H1 (cell line): ENCODE measurements at regions not wholly inside any gene's neighbourhood (a gene's known extent, or its start where the extent isn't known, plus 50 kb on each side); places are given as distances from the start of the nearest gene placed in this dataset.

Experiments
- CTCF ChIA-PET: fragments of 300-600 bp; sonication (Branson Sonifier 250); formaldehyde crosslinking; loops from one replicate; lab custom pipeline; 2021; ENCODE audit not compliant: partially characterized antibody; lab: Charles Lee
- POLR2A ChIA-PET: fragments of 300-600 bp; sonication (Branson Sonifier 250); formaldehyde crosslinking; loops from one replicate; lab custom pipeline; 2021; ENCODE audit warnings: inconsistent platforms; ENCODE audit not compliant: partially characterized antibody; lab: Charles Lee
- DNase-seq, 2 experiments: peaks; one replicate each; pipeline versions ENCODE4 v3.0.0 to v3.0.0-alpha.2; 2010 to 2022; ENCODE audit warnings: low spot score in 2 of 2, low read depth in 1 of 2, mixed read lengths in 1 of 2
- FAIRE-seq: peaks from 2 replicates; lab custom pipeline; 2011; peaks lifted over from hg19 to GRCh38; lab: Jason Lieb, UNC
- H2AFZ ChIP-seq: 2 replicates; pipeline ENCODE4 v1.8.1; 2012; ENCODE audit warnings: low read length, inconsistent platforms
- H2AK5ac ChIP-seq: 2 replicates; pipeline ENCODE4 v1.6.1; 2013; ENCODE audit warnings: low read depth, low read length
- H2BK120ac ChIP-seq: replicated peaks from 2 replicates; pipeline ENCODE3; 2013; ENCODE audit warnings: low read depth, low read length, inconsistent platforms
- H2BK12ac ChIP-seq: 2 replicates; pipeline ENCODE4 v1.6.1; 2013; ENCODE audit warnings: low read depth, low read length
- H2BK15ac ChIP-seq: 2 replicates; pipeline ENCODE4 v1.6.1; 2013; ENCODE audit warnings: low read length
- H2BK20ac ChIP-seq: 2 replicates; pipeline ENCODE4 v1.6.1; 2013; ENCODE audit warnings: low read length
- H2BK5ac ChIP-seq: 2 replicates; pipeline ENCODE4 v1.6.1; 2013; ENCODE audit warnings: low read depth, low read length
- H3K14ac ChIP-seq: 2 replicates; pipeline ENCODE4 v1.6.1; 2013; ENCODE audit warnings: inconsistent platforms; ENCODE audit not compliant: insufficient read length
- H3K18ac ChIP-seq: 2 replicates; pipeline ENCODE4 v1.6.1; 2013; ENCODE audit warnings: low read length; ENCODE audit errors: extremely low read depth
- H3K23ac ChIP-seq: 2 replicates; pipeline ENCODE4 v1.6.1; 2013; ENCODE audit warnings: inconsistent platforms; ENCODE audit not compliant: insufficient read length
- H3K23me2 ChIP-seq: 2 replicates; pipeline ENCODE4 v1.6.1; 2013; ENCODE audit warnings: low read depth, low read length
- H3K27ac ChIP-seq: 2 replicates; pipeline ENCODE4 v1.6.1; 2011; ENCODE audit warnings: low read depth, low read length, inconsistent platforms
- H3K27me3 ChIP-seq, 4 experiments: replicated peaks in 1 of 4; 1 replicate in 1 of 4; 2 replicates in 3 of 4; pipeline versions ENCODE4 v1.6.1 to v1.8.1; 2011 to 2013; ENCODE audit warnings: low read length in 3 of 4, mild to moderate bottlenecking in 3 of 4, inconsistent platforms in 2 of 4, mixed read lengths in 2 of 4, moderate library complexity in 1 of 4; ENCODE audit not compliant: control insufficient read depth in 3 of 4, insufficient read depth in 3 of 4; ENCODE audit errors: extremely low read depth in 1 of 4
- H3K36me3 ChIP-seq, 4 experiments: 2 replicates each; pipeline versions ENCODE4 v1.6.1 to v1.8.1; 2011 to 2013; ENCODE audit warnings: mild to moderate bottlenecking in 4 of 4, low read length in 3 of 4, moderate library complexity in 2 of 4, control low read depth in 1 of 4, inconsistent platforms in 1 of 4; ENCODE audit not compliant: insufficient read depth in 4 of 4, control insufficient read depth in 2 of 4
- H3K4ac ChIP-seq: replicated peaks from 2 replicates; pipeline ENCODE3; 2013; ENCODE audit warnings: low read length, low read depth, mixed read lengths, inconsistent platforms; ENCODE audit not compliant: insufficient read length
- H3K4me1 ChIP-seq, 4 experiments: replicated peaks in 1 of 4; 1 replicate in 1 of 4; 2 replicates in 3 of 4; pipeline versions ENCODE4 v1.6.1 to v1.8.1; 2011 to 2013; ENCODE audit warnings: low read length in 3 of 4, inconsistent platforms in 2 of 4, mixed read lengths in 1 of 4; ENCODE audit not compliant: insufficient read depth in 4 of 4, control insufficient read depth in 3 of 4
- H3K4me2 ChIP-seq, 2 experiments: 2 replicates each; pipeline versions ENCODE4 v1.6.1 to v1.8.1; 2011 to 2013; ENCODE audit warnings: low read depth in 2 of 2, low read length in 2 of 2, control low read depth in 1 of 2, inconsistent platforms in 1 of 2, mild to moderate bottlenecking in 1 of 2; ENCODE audit not compliant: insufficient read depth in 1 of 2
- H3K4me3 ChIP-seq, 4 experiments: fragments of 200-600, 300-600 bp in 1 of 4; sonication (generic), shearing (Covaris generic), sonication (Bioruptor Twin) in 1 of 4; 2 replicates each; pipeline versions ENCODE4 v1.5.1 to v1.8.1; 2011 to 2016; ENCODE audit warnings: low read length in 4 of 4, low read depth in 3 of 4, control low read depth in 2 of 4, inconsistent platforms in 2 of 4, mild to moderate bottlenecking in 2 of 4, mixed read lengths in 1 of 4, moderate library complexity in 1 of 4; ENCODE audit not compliant: insufficient read depth in 2 of 4; ENCODE audit errors: extremely low read depth in 1 of 4
- H3K56ac ChIP-seq: replicated peaks from 2 replicates; pipeline ENCODE3; 2013; ENCODE audit warnings: low read depth, mild to moderate bottlenecking, mixed read lengths, low read length, inconsistent platforms; ENCODE audit not compliant: insufficient read length
- H3K79me1 ChIP-seq: 2 replicates; pipeline ENCODE4 v1.6.1; 2013; ENCODE audit warnings: low read depth, low read length, control low read depth
- H3K79me2 ChIP-seq, 2 experiments: 2 replicates each; pipeline versions ENCODE4 v1.6.1 to v1.8.1; 2012 to 2013; ENCODE audit warnings: low read length in 2 of 2, mild to moderate bottlenecking in 2 of 2, inconsistent platforms in 1 of 2; ENCODE audit not compliant: insufficient read depth in 2 of 2, control insufficient read depth in 1 of 2
- H3K9ac ChIP-seq, 4 experiments: replicated peaks in 1 of 4; 1 replicate in 1 of 4; 2 replicates in 3 of 4; pipeline versions ENCODE4 v1.6.1 to v1.8.1; 2011 to 2013; ENCODE audit warnings: low read depth in 3 of 4, low read length in 3 of 4, control low read depth in 2 of 4, mild to moderate bottlenecking in 2 of 4, moderate library complexity in 2 of 4, inconsistent platforms in 1 of 4; ENCODE audit errors: extremely low read depth in 1 of 4
- H3K9me3 ChIP-seq, 2 experiments: 2 replicates each; pipeline versions ENCODE4 v1.6.1 to v1.8.1; 2012 to 2013; ENCODE audit warnings: mild to moderate bottlenecking in 2 of 2, moderate library complexity in 2 of 2, control low read depth in 1 of 2, inconsistent platforms in 1 of 2, low read depth in 1 of 2, low read length in 1 of 2, mixed read lengths in 1 of 2; ENCODE audit not compliant: insufficient read depth in 2 of 2
- H4K20me1 ChIP-seq, 2 experiments: replicated peaks in 1 of 2; 2 replicates each; pipeline versions ENCODE3 to v1.8.1; 2011 to 2013; ENCODE audit warnings: inconsistent platforms in 2 of 2, low read length in 2 of 2, mild to moderate bottlenecking in 1 of 2; ENCODE audit not compliant: insufficient read depth in 2 of 2, control insufficient read depth in 1 of 2
- H4K5ac ChIP-seq: 2 replicates; pipeline ENCODE4 v1.6.1; 2013; ENCODE audit warnings: low read length, low read depth, mixed read lengths, inconsistent platforms; ENCODE audit not compliant: insufficient read length
- H4K8ac ChIP-seq: 2 replicates; pipeline ENCODE4 v1.8.0; 2013; ENCODE audit warnings: mild to moderate bottlenecking, moderate library complexity, low read length, inconsistent platforms; ENCODE audit not compliant: insufficient read depth; ENCODE audit errors: extremely low read depth
- H4K91ac ChIP-seq: replicated peaks from 2 replicates; pipeline ENCODE3; 2013; ENCODE audit warnings: low read length, mixed read lengths, inconsistent platforms; ENCODE audit not compliant: insufficient read length
- KDM5A ChIP-seq: fragments of 200-600 bp; IDR thresholded peaks from 2 replicates; pipeline ENCODE4 v1.7.1; 2012; ENCODE audit warnings: mild to moderate bottlenecking, low read length, inconsistent platforms, mixed read lengths
- SIRT6 ChIP-seq: IDR thresholded peaks from one replicate; pipeline ENCODE4 v1.7.1; 2012; ENCODE audit warnings: low read length, inconsistent platforms
- SP2 ChIP-seq: IDR thresholded peaks from 2 replicates; pipeline ENCODE4 v1.6.1; 2012; ENCODE audit warnings: mild to moderate bottlenecking, low read length, inconsistent platforms
- TBP ChIP-seq: IDR thresholded peaks from 2 replicates; pipeline ENCODE4 v1.6.1; 2011; ENCODE audit warnings: low read depth, low read length, improper control_type of control experiment
- whole genome bisulfite sequencing, 2 experiments: shearing (Covaris generic) in 1 of 2; methylation state at CpG; one replicate each; pipeline versions ENCODE4 v1.1.6 to v1.1.7; 2013 to 2015; ENCODE audit warnings: low lambda C conversion rate in 2 of 2, mixed read lengths in 2 of 2, inconsistent platforms in 1 of 2, low coverage in 1 of 2, missing lambda C conversion rate in 1 of 2; ENCODE audit not compliant: insufficient replicate concordance in 2 of 2, insufficient coverage in 1 of 2, insufficient read length in 1 of 2; ENCODE audit errors: extremely low coverage in 1 of 2, missing lambda C conversion rate in 1 of 2; 5-methylcytosine and 5-hydroxymethylcytosine counted together

GRCh38 chr4:20528508-20528907, 171.8 kb upstream of the PACRGL start:
- POLR2A ChIA-PET = no interaction called here
- Histone ChIP-seq H3K27me3 (no peaks in the 10 kb centered on the region), H2BK12ac (no peak overlapping the region), H4K20me1 (no peaks in the 10 kb centered on the region), H4K5ac (no peak overlapping the region), H2AFZ (no peak overlapping the region), H3K18ac (no peak overlapping the region), H3K4me2 (no peak overlapping the region)
- CTCF ChIA-PET = interaction anchor here (1.8 kb wide), 1 partner anchor 16 kb away, joined by 4 read pairs; no protein-coding TSS in a partner anchor
- TF ChIP-seq SP2 (no peak), TBP (no peak), SIRT6 (no peak), KDM5A (no peak)
- TF ChIP-seq, all 59 proteins: peak for 0
- Histone ChIP-seq H3K56ac (no peak overlapping the region), H4K8ac (no peak overlapping the region), H3K36me3 (no peaks in the 10 kb centered on the region), H3K79me1 (no peaks in the 10 kb centered on the region), H3K79me2 (no peaks in the 10 kb centered on the region), H3K4me3 (no peak overlapping the region), H2BK15ac (no peak overlapping the region), H3K27ac (no peak overlapping the region), H2BK5ac (no peak overlapping the region), H2AK5ac (no peak overlapping the region), H2BK20ac (no peak overlapping the region), H3K9ac (no peak overlapping the region), H4K91ac (no peak overlapping the region), H3K23ac (no peak overlapping the region), H3K4ac (no peak overlapping the region), H3K4me1 (no peaks in the 10 kb centered on the region), H3K14ac (no peak overlapping the region), H3K9me3 (no peaks in the 10 kb centered on the region), H2BK120ac (no peak overlapping the region), H3K23me2 (no peaks in the 10 kb centered on the region)
- FAIRE-seq (no peak), DNase-seq (no peak)
- 95% methylated on average over 1 of the region's 1 CpG; no CpG with 5 or more reads in 1 of the 2 experiments for WGBS, 2 experiments
